H9 (cell line): ENCODE measurements at regions not wholly inside any gene's neighbourhood (a gene's known extent, or its start where the extent isn't known, plus 50 kb on each side); places are given as distances from the start of the nearest gene placed in this dataset.
A peak's percentile ranks its signal among the peaks of the same experiment; 100 is the strongest.

Experiments
- DNase-seq: peaks from one replicate; pipeline ENCODE4 v3.0.0-alpha.2; 2017
- H2AFZ ChIP-seq: one replicate; pipeline ENCODE4 v1.6.1; 2013; ENCODE audit warnings: mild to moderate bottlenecking, low read length, control low read depth, moderate library complexity
- H2AK5ac ChIP-seq: 2 replicates; pipeline ENCODE4 v1.6.1; 2013; ENCODE audit warnings: low read length, control low read depth, mixed read lengths; ENCODE audit not compliant: insufficient read length
- H2BK120ac ChIP-seq: one replicate; pipeline ENCODE4 v1.6.1; 2013; ENCODE audit warnings: low read depth, mild to moderate bottlenecking, low read length, control low read depth, inconsistent platforms; ENCODE audit not compliant: poor library complexity, severe bottlenecking
- H2BK12ac ChIP-seq: 2 replicates; pipeline ENCODE4 v1.6.1; 2013; ENCODE audit warnings: low read length, control low read depth, mixed read lengths, low read depth; ENCODE audit not compliant: insufficient read length
- H2BK15ac ChIP-seq: 2 replicates; pipeline ENCODE4 v1.6.1; 2013; ENCODE audit warnings: low read depth, low read length, control low read depth
- H2BK20ac ChIP-seq: one replicate; pipeline ENCODE4 v1.6.1; 2013; ENCODE audit warnings: low read depth, mild to moderate bottlenecking, low read length, control low read depth, inconsistent platforms; ENCODE audit not compliant: poor library complexity, severe bottlenecking
- H2BK5ac ChIP-seq: 2 replicates; pipeline ENCODE4 v1.6.1; 2013; ENCODE audit warnings: low read length, control low read depth, mixed read lengths; ENCODE audit not compliant: insufficient read length
- H3K14ac ChIP-seq: 2 replicates; pipeline ENCODE4 v1.6.1; 2013; ENCODE audit warnings: low read length, control low read depth; ENCODE audit not compliant: insufficient read depth
- H3K18ac ChIP-seq: 2 replicates; pipeline ENCODE4 v1.6.1; 2013; ENCODE audit warnings: low read depth, mild to moderate bottlenecking, mixed read lengths, low read length, control low read depth; ENCODE audit not compliant: insufficient read length
- H3K23ac ChIP-seq: 2 replicates; pipeline ENCODE4 v1.6.1; 2013; ENCODE audit warnings: low read length, control low read depth, mixed read lengths, low read depth; ENCODE audit not compliant: insufficient read length
- H3K23me2 ChIP-seq: 2 replicates; pipeline ENCODE4 v1.6.1; 2013; ENCODE audit warnings: low read depth, mild to moderate bottlenecking, mixed read lengths, low read length, control low read depth; ENCODE audit not compliant: insufficient read length, poor library complexity, severe bottlenecking
- H3K27ac ChIP-seq: 2 replicates; pipeline ENCODE4 v1.5.1; 2013; ENCODE audit warnings: low read length, control low read depth, mixed read lengths, low read depth; ENCODE audit not compliant: insufficient read length
- H3K27me3 ChIP-seq: 2 replicates; pipeline ENCODE4 v1.6.1; 2013; ENCODE audit warnings: low read length, control low read depth, inconsistent platforms; ENCODE audit not compliant: insufficient read depth
- H3K4ac ChIP-seq: 2 replicates; pipeline ENCODE4 v1.6.1; 2013; ENCODE audit warnings: low read depth, mild to moderate bottlenecking, control low read depth, inconsistent platforms, low read length, moderate library complexity
- H3K4me1 ChIP-seq: 2 replicates; pipeline ENCODE4 v1.6.1; 2013; ENCODE audit warnings: low read length, control low read depth, inconsistent platforms; ENCODE audit not compliant: insufficient read depth
- H3K4me2 ChIP-seq: 2 replicates; pipeline ENCODE4 v1.6.1; 2013; ENCODE audit warnings: low read length, control low read depth, mixed read lengths; ENCODE audit not compliant: insufficient read length, insufficient read depth
- H3K56ac ChIP-seq: 2 replicates; pipeline ENCODE4 v1.6.1; 2013; ENCODE audit warnings: low read depth, mild to moderate bottlenecking, mixed read lengths, low read length, control low read depth; ENCODE audit not compliant: insufficient read length
- H3K79me1 ChIP-seq: 2 replicates; pipeline ENCODE4 v1.6.1; 2013; ENCODE audit warnings: low read depth, mild to moderate bottlenecking, moderate library complexity, low read length, control low read depth, inconsistent platforms; ENCODE audit not compliant: insufficient read depth, poor library complexity, severe bottlenecking
- H3K79me2 ChIP-seq: 2 replicates; pipeline ENCODE4 v1.6.1; 2013; ENCODE audit warnings: low read length, control low read depth, inconsistent platforms; ENCODE audit not compliant: insufficient read depth
- H3K9ac ChIP-seq: 2 replicates; pipeline ENCODE4 v1.6.1; 2013; ENCODE audit warnings: low read length, control low read depth, mixed read lengths; ENCODE audit not compliant: insufficient read length; ENCODE audit errors: extremely low read depth
- H3K9me3 ChIP-seq: one replicate; pipeline ENCODE4 v1.6.1; 2013; ENCODE audit warnings: low read depth, low read length, inconsistent platforms; ENCODE audit not compliant: control insufficient read depth
- H3T11ph ChIP-seq: one replicate; pipeline ENCODE4 v1.6.1; 2013; ENCODE audit warnings: mild to moderate bottlenecking, low read length, control low read depth, inconsistent platforms
- H4K20me1 ChIP-seq: one replicate; pipeline ENCODE4 v1.6.1; 2013; ENCODE audit not compliant: control insufficient read depth, insufficient read length, insufficient read depth
- H4K5ac ChIP-seq: 2 replicates; pipeline ENCODE4 v1.6.1; 2013; ENCODE audit warnings: low read depth, mild to moderate bottlenecking, mixed read lengths, low read length, control low read depth; ENCODE audit not compliant: insufficient read length
- H4K8ac ChIP-seq: replicated peaks from 2 replicates; pipeline ENCODE4 v1.6.1; 2013; ENCODE audit warnings: low read length, control low read depth, mixed read lengths, low read depth; ENCODE audit not compliant: insufficient read length
- H4K91ac ChIP-seq: 2 replicates; pipeline ENCODE4 v1.6.1; 2013; ENCODE audit warnings: low read depth, mild to moderate bottlenecking, moderate library complexity, mixed read lengths, low read length, control low read depth; ENCODE audit not compliant: insufficient read length
- H3K27ac Mint-ChIP-seq, 3 experiments: 2 replicates in 2 of 3; 3 replicates in 1 of 3; pipeline ENCODE4 v1.8.0; 2020 to 2021; ENCODE audit warnings: mixed read lengths in 3 of 3, mild to moderate bottlenecking in 1 of 3, moderate library complexity in 1 of 3
- H3K27me3 Mint-ChIP-seq: 2 replicates; pipeline ENCODE4 v1.8.0; 2021; ENCODE audit warnings: low read depth, mild to moderate bottlenecking, moderate library complexity, mixed read lengths
- H3K36me3 Mint-ChIP-seq, 3 experiments: 2 replicates in 2 of 3; 3 replicates in 1 of 3; pipeline ENCODE4 v1.8.0; 2020 to 2021; ENCODE audit warnings: low read depth in 3 of 3, mixed read lengths in 3 of 3; ENCODE audit not compliant: insufficient read depth in 1 of 3
- H3K4me1 Mint-ChIP-seq, 2 experiments: 2 replicates each; pipeline ENCODE4 v1.8.0; 2020; ENCODE audit warnings: mixed read lengths in 2 of 2
- H3K4me3 Mint-ChIP-seq, 2 experiments: 2 replicates in 1 of 2; 3 replicates in 1 of 2; pipeline ENCODE4 v1.8.0; 2020 to 2021; ENCODE audit warnings: mild to moderate bottlenecking in 2 of 2, mixed read lengths in 2 of 2, moderate library complexity in 1 of 2
- H3K9me3 Mint-ChIP-seq, 2 experiments: 2 replicates in 1 of 2; 3 replicates in 1 of 2; pipeline ENCODE4 v1.8.0; 2020; ENCODE audit warnings: mild to moderate bottlenecking in 2 of 2, mixed read lengths in 2 of 2, moderate library complexity in 1 of 2
- WGBS: extraction: QIAGEN DNeasy Blood & Tissue Kit; methylation state at CpG from one replicate; pipeline ENCODE4 v1.1.7; 2013; ENCODE audit warnings: missing lambda C conversion rate, low lambda C conversion rate, mixed read lengths; ENCODE audit not compliant: insufficient read length; ENCODE audit errors: extremely low coverage; 5-methylcytosine and 5-hydroxymethylcytosine counted together
- TF ChIP-seq, protein P1 (sequence below): fragments of 200-600 bp; sonication (generic); conservative IDR thresholded peaks from 3 replicates; pipeline ENCODE4 v1.8.0; 2021; ENCODE audit warnings: antibody characterized with exemption, mild to moderate bottlenecking

DNA sequence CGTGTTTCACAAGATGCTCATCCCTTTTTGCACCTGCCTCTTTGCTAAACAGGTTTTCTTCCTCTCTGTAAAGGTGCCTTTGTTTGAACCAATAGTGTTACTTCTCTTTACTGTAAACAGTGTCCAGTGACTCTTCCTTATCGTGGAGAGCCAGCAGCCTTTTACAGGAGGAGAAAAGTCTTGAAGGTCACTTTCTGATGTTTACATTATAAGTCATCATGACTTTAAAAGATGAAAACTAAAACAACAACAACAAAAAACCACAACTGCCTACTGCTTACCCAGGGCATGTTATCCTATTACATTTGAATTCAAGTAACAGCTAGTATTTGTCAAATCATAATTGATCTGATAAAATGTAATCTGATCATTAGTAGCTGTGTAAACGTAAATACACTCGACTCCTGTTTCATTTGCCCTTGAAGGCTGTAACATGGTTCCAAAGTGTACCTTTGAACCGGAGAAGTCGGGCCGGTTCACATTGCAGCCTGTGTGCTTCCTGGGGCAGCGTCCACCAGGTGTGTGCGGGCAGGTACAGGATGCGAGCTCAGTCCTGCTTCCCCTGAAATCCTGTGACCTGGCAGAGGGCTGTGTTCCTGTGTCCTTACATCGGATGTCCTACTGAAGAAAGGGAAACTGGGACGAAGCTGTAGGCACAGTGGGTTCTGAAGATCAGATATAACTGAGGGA lies 118.1 kb downstream of the C9orf152 start:
- H3K4me1 Mint-ChIP-seq = peaks cover 18 to 21% of the 10 kb centered on the region in 2 experiments
- Histone ChIP-seq H3T11ph (no peak overlapping the region), H3K14ac (no peak overlapping the region), H2AFZ (no peak overlapping the region), H3K23me2 (no peaks in the 10 kb centered on the region), H3K79me1 (no peaks in the 10 kb centered on the region), H4K5ac (no peak overlapping the region), H3K4ac (no peak overlapping the region), H2BK5ac (no peak overlapping the region), H4K8ac (no peak overlapping the region), H3K4me2 (no peak overlapping the region), H4K20me1 (no peaks in the 10 kb centered on the region), H3K23ac (no peak overlapping the region), H3K9ac (no peak overlapping the region), H3K18ac (no peak overlapping the region), H2AK5ac (no peak overlapping the region), H2BK15ac (no peak overlapping the region), H3K56ac (no peak overlapping the region), H2BK12ac (no peak overlapping the region), H3K4me1 (peaks cover 1% of the 10 kb centered on the region; the same call in 1 of the 2 replicates), H3K79me2 (no peaks in the 10 kb centered on the region), H3K27ac (no peak overlapping the region), H4K91ac (no peak overlapping the region), H2BK20ac (no peak overlapping the region), H2BK120ac (no peak overlapping the region), H3K27me3 (no peaks in the 10 kb centered on the region), H3K9me3 (no peaks in the 10 kb centered on the region)
- WGBS = no CpG with 5 or more reads among the region's 12 CpGs
- peak overlapping the region in 2 of 3 experiments; percentile 50 to 66; a peak in 2 of 7 replicates for H3K27ac Mint-ChIP-seq
- DNase-seq = no peak
- H3K27me3 Mint-ChIP-seq = no peaks in the 10 kb centered on the region
- peaks cover 0 to 2% of the 10 kb centered on the region in 2 experiments; a peak in 2 of 5 replicates for H3K9me3 Mint-ChIP-seq
- no peak overlapping the region for H3K4me3 Mint-ChIP-seq
- H3K36me3 Mint-ChIP-seq = peaks cover 3 to 5% (median 4%) of the 10 kb centered on the region in 3 experiments; a peak in 6 of 7 replicates
- TF ChIP-seq, protein P1, sequence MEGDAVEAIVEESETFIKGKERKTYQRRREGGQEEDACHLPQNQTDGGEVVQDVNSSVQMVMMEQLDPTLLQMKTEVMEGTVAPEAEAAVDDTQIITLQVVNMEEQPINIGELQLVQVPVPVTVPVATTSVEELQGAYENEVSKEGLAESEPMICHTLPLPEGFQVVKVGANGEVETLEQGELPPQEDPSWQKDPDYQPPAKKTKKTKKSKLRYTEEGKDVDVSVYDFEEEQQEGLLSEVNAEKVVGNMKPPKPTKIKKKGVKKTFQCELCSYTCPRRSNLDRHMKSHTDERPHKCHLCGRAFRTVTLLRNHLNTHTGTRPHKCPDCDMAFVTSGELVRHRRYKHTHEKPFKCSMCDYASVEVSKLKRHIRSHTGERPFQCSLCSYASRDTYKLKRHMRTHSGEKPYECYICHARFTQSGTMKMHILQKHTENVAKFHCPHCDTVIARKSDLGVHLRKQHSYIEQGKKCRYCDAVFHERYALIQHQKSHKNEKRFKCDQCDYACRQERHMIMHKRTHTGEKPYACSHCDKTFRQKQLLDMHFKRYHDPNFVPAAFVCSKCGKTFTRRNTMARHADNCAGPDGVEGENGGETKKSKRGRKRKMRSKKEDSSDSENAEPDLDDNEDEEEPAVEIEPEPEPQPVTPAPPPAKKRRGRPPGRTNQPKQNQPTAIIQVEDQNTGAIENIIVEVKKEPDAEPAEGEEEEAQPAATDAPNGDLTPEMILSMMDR = no peak
